Mucosa of descending colon (tissue), 3 donors: ENCODE measurements at regions not wholly inside any gene's neighbourhood (a gene's known extent, or its start where the extent isn't known, plus 50 kb on each side); places are given as distances from the start of the nearest gene placed in this dataset.
A peak's percentile ranks its signal among the peaks of the same experiment; 100 is the strongest.
"Not testable (repeated sequence)": the region's sequence is repeated elsewhere in the genome, so short reads cannot be mapped to it uniquely, and the experiment has no call there.

Experiments
- ATAC-seq: fragments of 200-7000 bp; cut with Tn5 transposase; one replicate; pipeline ENCODE4 v1.9.1; 2020; ENCODE audit warnings: mild to moderate bottlenecking, moderate library complexity
- DNase-seq, 3 donors: peaks; one replicate each; pipeline ENCODE4 v3.0.0-alpha.2; 2020
- H3K36me3 ChIP-seq: fragments of 200-600 bp; one replicate; pipeline ENCODE4 v1.8.0; 2021; ENCODE audit warnings: low read depth, mild to moderate bottlenecking
- H3K4me1 ChIP-seq: fragments of 200-600 bp; one replicate; pipeline ENCODE4 v1.8.0; 2021; ENCODE audit warnings: low read depth, mild to moderate bottlenecking
- H3K4me3 ChIP-seq: fragments of 200-600 bp; one replicate; pipeline ENCODE4 v1.8.0; 2021; ENCODE audit warnings: mild to moderate bottlenecking
- H3K9me3 ChIP-seq: fragments of 200-600 bp; one replicate; pipeline ENCODE4 v1.8.0; 2021; ENCODE audit warnings: mild to moderate bottlenecking
- intact Hi-C, 2 donors: fragments of 100-400 bp; cut with DNase I in 1 of 2; cut with micrococcal nuclease in 1 of 2; formaldehyde crosslinking; loops; one replicate each; pipeline versions ENCODE4 v1.11.0 to v1.11.1; 2022; cut with DNase I, micrococcal nuclease
- TF ChIP-seq, protein P1 (sequence below): fragments of 200-600 bp; IDR thresholded peaks from one replicate; pipeline ENCODE4 v1.8.0; 2022; ENCODE audit warnings: antibody characterized with exemption, mild to moderate bottlenecking
- donor health status: DM: no; HTN: no; CAD: no; lungs with moderate emphysema.
- donor health status: DM: no; HTN: no; CAD: no.
- donor health status: DM: no; HTN: yes; CAD: no.

DNA sequence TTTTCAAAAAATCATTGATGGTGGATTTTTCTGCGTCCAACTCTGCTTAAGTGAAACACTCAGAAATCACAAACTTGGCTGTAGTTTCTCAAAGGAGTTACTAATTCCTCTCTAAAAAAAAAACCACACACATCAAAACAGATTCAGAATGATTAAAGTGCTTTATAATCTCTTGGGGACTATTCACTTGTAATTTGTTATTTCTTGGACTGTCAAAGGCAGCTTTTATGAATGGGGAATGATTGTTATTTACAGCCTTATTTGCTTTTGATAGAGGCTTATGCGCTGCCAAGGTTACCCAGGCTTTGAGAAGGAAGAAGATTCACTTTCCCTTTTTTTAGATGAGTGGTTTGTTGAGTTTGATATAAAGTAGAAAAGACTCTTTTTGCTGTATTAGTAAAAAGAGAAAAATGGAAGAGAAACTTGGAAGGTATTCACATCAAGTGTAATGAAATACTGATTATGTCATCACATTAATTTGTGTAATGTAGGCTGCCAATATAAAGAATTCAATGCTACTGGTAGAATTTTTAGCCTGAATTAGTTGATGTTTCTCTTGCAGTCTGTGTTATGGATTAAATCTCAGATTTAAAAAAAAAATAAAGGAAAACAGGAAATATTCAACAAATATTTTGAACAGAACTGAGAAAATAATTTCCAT is 381.0 kb upstream of the SASH1 start:
- DNase-seq, result no peak
- TF ChIP-seq, protein P1, sequence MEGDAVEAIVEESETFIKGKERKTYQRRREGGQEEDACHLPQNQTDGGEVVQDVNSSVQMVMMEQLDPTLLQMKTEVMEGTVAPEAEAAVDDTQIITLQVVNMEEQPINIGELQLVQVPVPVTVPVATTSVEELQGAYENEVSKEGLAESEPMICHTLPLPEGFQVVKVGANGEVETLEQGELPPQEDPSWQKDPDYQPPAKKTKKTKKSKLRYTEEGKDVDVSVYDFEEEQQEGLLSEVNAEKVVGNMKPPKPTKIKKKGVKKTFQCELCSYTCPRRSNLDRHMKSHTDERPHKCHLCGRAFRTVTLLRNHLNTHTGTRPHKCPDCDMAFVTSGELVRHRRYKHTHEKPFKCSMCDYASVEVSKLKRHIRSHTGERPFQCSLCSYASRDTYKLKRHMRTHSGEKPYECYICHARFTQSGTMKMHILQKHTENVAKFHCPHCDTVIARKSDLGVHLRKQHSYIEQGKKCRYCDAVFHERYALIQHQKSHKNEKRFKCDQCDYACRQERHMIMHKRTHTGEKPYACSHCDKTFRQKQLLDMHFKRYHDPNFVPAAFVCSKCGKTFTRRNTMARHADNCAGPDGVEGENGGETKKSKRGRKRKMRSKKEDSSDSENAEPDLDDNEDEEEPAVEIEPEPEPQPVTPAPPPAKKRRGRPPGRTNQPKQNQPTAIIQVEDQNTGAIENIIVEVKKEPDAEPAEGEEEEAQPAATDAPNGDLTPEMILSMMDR, result no peak

DNA sequence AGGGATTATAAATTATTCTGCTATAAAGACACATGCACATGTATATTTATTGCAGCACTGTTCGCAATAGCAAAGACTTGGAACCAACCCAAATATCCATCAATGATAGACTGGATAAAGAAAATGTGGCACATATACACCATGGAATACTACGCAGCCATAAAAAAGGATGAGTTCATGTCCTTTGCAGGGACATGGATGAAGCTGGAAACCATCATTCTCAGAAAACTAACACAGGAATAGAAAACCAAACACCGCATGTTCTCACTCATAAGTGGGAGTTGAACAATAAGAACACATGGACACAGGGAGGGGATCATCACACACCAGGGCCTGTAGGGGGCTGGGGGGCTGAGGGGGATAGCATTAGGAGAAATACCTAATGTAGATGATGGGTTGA is 377.2 kb upstream of the SASH1 start:
- not testable (repeated sequence) for H3K36me3 ChIP-seq, H3K4me1 ChIP-seq, ATAC-seq, H3K4me3 ChIP-seq, DNase-seq, H3K9me3 ChIP-seq
- intact Hi-C loops, result loop anchor here in 1 of 2 donors (10.0 kb wide), 1 partner anchor 461 kb away; the partner anchor contains the start of gene SAMD5

More for the DNA sequence above, 381.0 kb upstream of the SASH1 start:
- Histone ChIP-seq H3K9me3 (no peaks in the 10 kb centered on the region), H3K4me1 (no peaks in the 10 kb centered on the region), H3K36me3 (no peaks in the 10 kb centered on the region), H3K4me3 (no peak overlapping the region)
- intact Hi-C loops, result loop anchor here in 1 of 2 donors (10.0 kb wide), 1 partner anchor 457 kb away; the partner anchor contains the start of gene SAMD5
- no peak for ATAC-seq

GRCh38 chr6:147970970-147971369 is 371.7 kb upstream of the SASH1 start:
- peak in 1 of 3 donors; percentile 12 for DNase-seq
- Histone ChIP-seq H3K9me3 (no peaks in the 10 kb centered on the region), H3K4me3 (no peak overlapping the region), H3K36me3 (no peaks in the 10 kb centered on the region), H3K4me1 (no peaks in the 10 kb centered on the region)
- TF ChIP-seq, protein P1, result no peak
- intact Hi-C loops, result no loop called here
- no peak for ATAC-seq

DNA sequence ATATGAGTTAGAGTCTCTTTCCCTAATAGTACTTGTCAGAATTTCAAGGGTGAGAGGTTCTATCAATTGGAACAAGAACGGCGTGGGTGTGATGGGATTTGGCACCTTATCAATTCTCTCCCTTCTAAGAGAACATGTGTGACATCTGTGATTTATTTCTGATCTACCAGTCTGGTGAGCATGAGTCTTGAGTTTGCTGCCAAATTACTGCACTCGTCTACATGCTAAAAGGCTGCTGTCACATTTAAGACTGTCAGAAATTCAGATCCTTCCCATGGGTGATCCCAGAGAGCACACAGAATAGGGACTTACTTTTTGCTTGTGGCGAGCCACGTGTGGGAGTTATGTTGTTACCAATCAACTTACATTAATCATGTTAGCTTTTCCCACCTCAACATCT is 370.2 kb upstream of the SASH1 start:
- ATAC-seq (no peak), DNase-seq (no peak)
- no peak overlapping the region for H3K4me3 ChIP-seq
- H3K4me1 ChIP-seq, result no peaks in the 10 kb centered on the region
- TF ChIP-seq, protein P1, result no peak
- intact Hi-C loops, result no loop called here
- H3K36me3 ChIP-seq, result no peaks in the 10 kb centered on the region
- no peaks in the 10 kb centered on the region for H3K9me3 ChIP-seq

GRCh38 chr6:147973806-147974205 is 368.8 kb upstream of the SASH1 start:
- Histone ChIP-seq H3K4me3 (no peak overlapping the region), H3K4me1 (no peaks in the 10 kb centered on the region), H3K9me3 (no peaks in the 10 kb centered on the region), H3K36me3 (no peaks in the 10 kb centered on the region)
- TF ChIP-seq, protein P1, result no peak
- no peak for ATAC-seq
- intact Hi-C loops, result no loop called here
- no peak for DNase-seq

DNA sequence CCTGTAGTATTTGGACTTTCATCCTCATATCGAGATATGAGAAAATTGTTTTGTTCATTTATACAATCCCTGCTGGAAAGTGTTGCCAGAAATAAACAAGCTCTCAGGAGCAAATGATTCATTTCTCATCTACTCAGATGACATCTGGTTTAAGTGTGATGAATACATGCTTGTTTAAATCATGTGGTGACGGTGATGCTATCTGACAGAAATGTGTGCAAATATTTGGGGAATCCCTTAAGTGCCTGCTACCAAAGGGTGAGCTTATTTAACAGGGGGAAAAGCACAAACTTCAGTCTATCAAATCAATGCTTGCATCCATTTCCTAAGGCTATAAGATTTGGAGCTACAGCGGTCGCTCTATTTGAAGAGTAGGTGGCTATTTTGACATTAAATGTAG is 368.3 kb upstream of the SASH1 start:
- no peak for DNase-seq
- Histone ChIP-seq H3K4me1 (no peaks in the 10 kb centered on the region), H3K36me3 (no peaks in the 10 kb centered on the region), H3K9me3 (no peaks in the 10 kb centered on the region), H3K4me3 (no peak overlapping the region)
- intact Hi-C loops, result no loop called here
- TF ChIP-seq, protein P1, result no peak
- no peak for ATAC-seq
